ENCODE measurements at regions not wholly inside any gene's neighbourhood (a gene's known extent, or its start where the extent isn't known, plus 50 kb on each side); places are given as distances from the start of the nearest gene placed in this dataset.

- CTCF ChIA-PET: no interaction called here
- DNase-seq (ENCODE audit: low read depth, low spot score): no peak
- TF ChIP-seq CTCF (IDR thresholded peaks at IDR 0.05; ENCODE audit: low read depth, low read length): no peak
- Histone ChIP-seq H3K27ac (ENCODE audit: low read depth, low read length) (no peak overlapping the region), H3K4me3 (ENCODE audit: low read depth, low read length) (no peak overlapping the region), H3K9me3 (ENCODE audit: control insufficient read depth, insufficient read depth, low read length) (no peaks in the 10 kb centered on the region), H3K27me3 (ENCODE audit: control insufficient read depth, insufficient read depth, low read length) (no peaks in the 10 kb centered on the region)
- POLR2A ChIA-PET: no interaction called here
Measured at GRCh38 chr2:121826036-121826435, 70.6 kb downstream of the TSN start.

GRCh38 chr2:121828281-121828731, 72.9 kb downstream of the TSN start:
- CTCF ChIA-PET: interaction anchor here (1.4 kb wide), 1 partner anchor 17 kb away, joined by 7 read pairs; no protein-coding TSS in a partner anchor
- no peaks in the 10 kb centered on the region for H3K9me3 ChIP-seq (ENCODE audit: control insufficient read depth, insufficient read depth, low read length)
- peaks cover under 1% of the 10 kb centered on the region for H3K27me3 ChIP-seq (ENCODE audit: control insufficient read depth, insufficient read depth, low read length)
- no peak for DNase-seq (ENCODE audit: low read depth, low spot score)
- no peak overlapping the region for H3K4me3 ChIP-seq (ENCODE audit: low read depth, low read length)
- POLR2A ChIA-PET: no interaction called here
- no peak for TF ChIP-seq CTCF (IDR thresholded peaks at IDR 0.05; ENCODE audit: low read depth, low read length)
- no peak overlapping the region for H3K27ac ChIP-seq (ENCODE audit: low read depth, low read length)

- CTCF ChIA-PET: no interaction called here
- DNase-seq (ENCODE audit: low read depth, low spot score): no peak
- POLR2A ChIA-PET: no interaction called here
- Histone ChIP-seq H3K27me3 (ENCODE audit: control insufficient read depth, insufficient read depth, low read length) (peaks cover 4% of the 10 kb centered on the region), H3K9me3 (ENCODE audit: control insufficient read depth, insufficient read depth, low read length) (no peaks in the 10 kb centered on the region), H3K4me3 (ENCODE audit: low read depth, low read length) (no peak overlapping the region), H3K27ac (ENCODE audit: low read depth, low read length) (no peak overlapping the region)
- TF ChIP-seq CTCF (IDR thresholded peaks at IDR 0.05; ENCODE audit: low read depth, low read length): no peak
Measured at GRCh38 chr2:121830809-121831208, 75.4 kb downstream of the TSN start.

GRCh38 chr2:121831841-121832240, 76.4 kb downstream of the TSN start:
- H3K4me3 ChIP-seq (ENCODE audit: low read depth, low read length): no peak overlapping the region
- H3K9me3 ChIP-seq (ENCODE audit: control insufficient read depth, insufficient read depth, low read length): no peaks in the 10 kb centered on the region
- H3K27ac ChIP-seq (ENCODE audit: low read depth, low read length): no peak overlapping the region
- CTCF ChIA-PET: no interaction called here
- H3K27me3 ChIP-seq (ENCODE audit: control insufficient read depth, insufficient read depth, low read length): peaks cover 11% of the 10 kb centered on the region
- POLR2A ChIA-PET: no interaction called here
- no peak for TF ChIP-seq CTCF (IDR thresholded peaks at IDR 0.05; ENCODE audit: low read depth, low read length)
- DNase-seq (ENCODE audit: low read depth, low spot score): no peak

GRCh38 chr2:121832412-121833357, 77.2 kb downstream of the TSN start:
- CTCF ChIA-PET: interaction anchor here (1.0 kb wide), 1 partner anchor 21 kb away, joined by 3 read pairs; no protein-coding TSS in a partner anchor
- no peak overlapping the region for H3K4me3 ChIP-seq (ENCODE audit: low read depth, low read length)
- POLR2A ChIA-PET: no interaction called here

More at GRCh38 chr2:121832412-121833357, 77.2 kb downstream of the TSN start:
- DNase-seq (ENCODE audit: low read depth, low spot score): no peak
- no peak for TF ChIP-seq CTCF (IDR thresholded peaks at IDR 0.05; ENCODE audit: low read depth, low read length)
- peaks cover 16% of the 10 kb centered on the region for H3K27me3 ChIP-seq (ENCODE audit: control insufficient read depth, insufficient read depth, low read length)
- no peaks in the 10 kb centered on the region for H3K9me3 ChIP-seq (ENCODE audit: control insufficient read depth, insufficient read depth, low read length)
- no peak overlapping the region for H3K27ac ChIP-seq (ENCODE audit: low read depth, low read length)
